Activated CD8-positive, alpha-beta memory T cell treated with anti-CD3 and anti-CD28 coated beads for 1 hour (primary cell): ENCODE measurements at regions not wholly inside any gene's neighbourhood (a gene's known extent, or its start where the extent isn't known, plus 50 kb on each side); places are given as distances from the start of the nearest gene placed in this dataset.

Experiments
- DNase-seq, 2 donors: peaks; one replicate each; pipeline ENCODE4 v3.0.0-alpha.2; 2020; ENCODE audit warnings: low read depth in 1 of 2; ENCODE audit errors: extremely low read depth in 1 of 2

GRCh38 chr14:101040538-101041442 is 137.3 kb upstream of the RTL1 start:
- no peak for DNase-seq

- no peak for DNase-seq
Observed at GRCh38 chr14:101043891-101044290, 140.4 kb upstream of the RTL1 start.

- DNase-seq, result no peak
Observed at GRCh38 chr14:101044741-101045140, 141.2 kb upstream of the RTL1 start.

- no peak for DNase-seq
Observed at GRCh38 chr14:101045511-101045910, 142.0 kb upstream of the RTL1 start.

GRCh38 chr14:101046071-101046470 is 142.5 kb upstream of the RTL1 start:
- DNase-seq, result no peak

- DNase-seq, result no peak
Observed at GRCh38 chr14:101047326-101047725, 143.8 kb upstream of the RTL1 start.

- DNase-seq, result no peak
Observed at GRCh38 chr14:101048766-101049165, 145.2 kb upstream of the RTL1 start.

GRCh38 chr14:101049511-101049910 is 146.0 kb upstream of the RTL1 start:
- DNase-seq, result no peak

GRCh38 chr14:101049942-101050341 is 146.4 kb upstream of the RTL1 start:
- no peak for DNase-seq

- no peak for DNase-seq
Observed at GRCh38 chr14:101050901-101051490, 147.5 kb upstream of the RTL1 start.

- DNase-seq, result no peak
Observed at GRCh38 chr14:101054671-101055070, 151.1 kb upstream of the RTL1 start.

GRCh38 chr14:101055106-101055662 is 151.7 kb upstream of the RTL1 start:
- no peak for DNase-seq

- no peak for DNase-seq
Observed at GRCh38 chr14:101055776-101056374, 152.4 kb upstream of the RTL1 start.

- no peak for DNase-seq
Observed at GRCh38 chr14:101056446-101056845, 152.9 kb upstream of the RTL1 start.

GRCh38 chr14:101057394-101057793 is 153.9 kb upstream of the RTL1 start:
- DNase-seq, result no peak

GRCh38 chr14:101058571-101058970 is 155.0 kb upstream of the RTL1 start:
- DNase-seq, result no peak

- no peak for DNase-seq
Observed at GRCh38 chr14:101060171-101060601, 156.7 kb upstream of the RTL1 start.

- no peak for DNase-seq
Observed at GRCh38 chr14:101061411-101062064, 158.0 kb upstream of the RTL1 start.

- DNase-seq, result no peak
Observed at GRCh38 chr14:101062065-101062450, 158.5 kb upstream of the RTL1 start.

- DNase-seq, result no peak
Observed at GRCh38 chr14:101062601-101063000, 159.1 kb upstream of the RTL1 start.

GRCh38 chr14:101063121-101063520 is 159.6 kb upstream of the RTL1 start:
- no peak for DNase-seq
